ENCODE measurements at regions not wholly inside any gene's neighbourhood (a gene's known extent, or its start where the extent isn't known, plus 50 kb on each side); places are given as distances from the start of the nearest gene placed in this dataset.

DNA sequence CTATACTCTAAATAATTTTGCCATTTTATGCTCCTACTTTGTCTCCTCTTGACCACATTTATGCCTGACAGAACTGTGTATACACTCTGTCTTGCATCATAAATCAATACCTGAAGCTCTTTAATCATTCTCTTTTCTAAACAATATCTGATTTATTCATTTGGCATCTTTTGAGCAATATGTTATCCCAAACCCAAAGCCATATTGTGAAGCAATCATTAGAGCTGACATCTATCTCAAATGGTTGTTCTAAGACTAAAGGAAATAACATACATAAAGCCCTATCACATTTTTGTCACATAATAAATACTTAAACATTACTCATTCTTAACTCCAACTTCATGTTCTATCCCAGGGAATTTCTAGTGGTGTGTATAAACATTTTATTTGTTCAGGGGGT lies 717.6 kb downstream of the SORCS1 start:
- H3K9me3 ChIP-seq, result no peaks in the 10 kb centered on the region
- TF ChIP-seq POLR2AphosphoS5 (IDR thresholded peaks at IDR 0.05) (no peak), EP300 (IDR thresholded peaks at IDR 0.05) (no peak), POLR2A (IDR thresholded peaks at IDR 0.05) (no peak)
- TF ChIP-seq, protein P1, sequence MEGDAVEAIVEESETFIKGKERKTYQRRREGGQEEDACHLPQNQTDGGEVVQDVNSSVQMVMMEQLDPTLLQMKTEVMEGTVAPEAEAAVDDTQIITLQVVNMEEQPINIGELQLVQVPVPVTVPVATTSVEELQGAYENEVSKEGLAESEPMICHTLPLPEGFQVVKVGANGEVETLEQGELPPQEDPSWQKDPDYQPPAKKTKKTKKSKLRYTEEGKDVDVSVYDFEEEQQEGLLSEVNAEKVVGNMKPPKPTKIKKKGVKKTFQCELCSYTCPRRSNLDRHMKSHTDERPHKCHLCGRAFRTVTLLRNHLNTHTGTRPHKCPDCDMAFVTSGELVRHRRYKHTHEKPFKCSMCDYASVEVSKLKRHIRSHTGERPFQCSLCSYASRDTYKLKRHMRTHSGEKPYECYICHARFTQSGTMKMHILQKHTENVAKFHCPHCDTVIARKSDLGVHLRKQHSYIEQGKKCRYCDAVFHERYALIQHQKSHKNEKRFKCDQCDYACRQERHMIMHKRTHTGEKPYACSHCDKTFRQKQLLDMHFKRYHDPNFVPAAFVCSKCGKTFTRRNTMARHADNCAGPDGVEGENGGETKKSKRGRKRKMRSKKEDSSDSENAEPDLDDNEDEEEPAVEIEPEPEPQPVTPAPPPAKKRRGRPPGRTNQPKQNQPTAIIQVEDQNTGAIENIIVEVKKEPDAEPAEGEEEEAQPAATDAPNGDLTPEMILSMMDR (IDR thresholded peaks at IDR 0.05), result no peak
- no peak overlapping the region for H3K27ac ChIP-seq
- no peaks in the 10 kb centered on the region for H3K4me1 ChIP-seq
- ATAC-seq, result no peak
- no peaks in the 10 kb centered on the region for H3K27me3 ChIP-seq
- H3K4me3 ChIP-seq, result no peak overlapping the region
- H3K36me3 ChIP-seq, result no peaks in the 10 kb centered on the region

DNA sequence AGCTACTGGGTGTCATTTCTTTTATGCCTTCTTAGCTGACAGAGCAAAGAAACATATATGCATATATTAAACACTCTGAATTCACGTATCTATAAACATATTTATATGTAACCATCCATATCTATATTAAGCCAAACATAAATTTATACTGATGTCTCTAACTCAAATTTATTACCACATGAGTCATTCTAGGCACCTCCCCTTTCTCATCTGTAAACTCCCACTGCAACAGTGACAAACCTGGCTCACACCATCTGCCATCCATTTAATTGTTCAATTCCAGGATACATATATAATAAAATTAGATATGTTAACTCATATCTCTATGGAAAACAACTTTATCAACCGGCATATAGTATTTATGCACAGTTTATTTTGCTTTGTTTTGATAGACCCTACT lies 722.3 kb downstream of the SORCS1 start:
- no peak for TF ChIP-seq POLR2A (IDR thresholded peaks at IDR 0.05)
- TF ChIP-seq, protein P1 (IDR thresholded peaks at IDR 0.05), result no peak
- TF ChIP-seq POLR2AphosphoS5 (IDR thresholded peaks at IDR 0.05), result no peak
- Histone ChIP-seq H3K27ac (no peak overlapping the region), H3K36me3 (no peaks in the 10 kb centered on the region), H3K9me3 (no peaks in the 10 kb centered on the region), H3K27me3 (no peaks in the 10 kb centered on the region), H3K4me3 (no peak overlapping the region), H3K4me1 (no peaks in the 10 kb centered on the region)
- ATAC-seq, result no peak
- 54 to 57% methylated on average over 2 of the region's 2 CpGs for WGBS, 2 donors (ENCODE audit: low coverage in 1 of 2)

DNA sequence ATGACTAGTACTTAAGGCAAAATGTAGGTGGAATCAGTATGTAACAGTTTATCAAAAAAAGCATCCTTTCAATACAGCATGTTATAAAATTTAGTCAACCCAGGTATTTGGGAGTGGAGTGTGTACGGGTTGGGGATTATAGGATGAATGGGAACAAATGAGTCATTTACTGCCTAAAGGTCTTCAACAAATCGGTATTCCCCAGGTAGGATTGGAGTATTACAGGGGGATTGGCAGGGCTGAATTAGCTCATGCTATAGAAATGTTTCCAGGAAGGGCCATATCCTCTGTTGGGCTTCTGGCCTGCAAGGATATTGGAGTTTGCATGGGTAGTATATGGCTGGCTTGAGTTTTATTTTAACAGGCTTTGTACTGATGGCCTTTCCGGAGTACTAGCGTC lies 723.7 kb downstream of the SORCS1 start:
- WGBS, 2 donors (ENCODE audit: low coverage in 1 of 2), result 87 to 88% methylated on average over 4 of the region's 4 CpGs
- ATAC-seq, result no peak
- no peaks in the 10 kb centered on the region for H3K27me3 ChIP-seq
- no peaks in the 10 kb centered on the region for H3K36me3 ChIP-seq
- H3K4me3 ChIP-seq, result no peak overlapping the region
- no peak for TF ChIP-seq POLR2A (IDR thresholded peaks at IDR 0.05)
- no peak for TF ChIP-seq EP300 (IDR thresholded peaks at IDR 0.05)
- TF ChIP-seq POLR2AphosphoS5 (IDR thresholded peaks at IDR 0.05), result no peak
- TF ChIP-seq, protein P1 (IDR thresholded peaks at IDR 0.05), result no peak
- no peaks in the 10 kb centered on the region for H3K4me1 ChIP-seq
- no peaks in the 10 kb centered on the region for H3K9me3 ChIP-seq
- no peak overlapping the region for H3K27ac ChIP-seq

DNA sequence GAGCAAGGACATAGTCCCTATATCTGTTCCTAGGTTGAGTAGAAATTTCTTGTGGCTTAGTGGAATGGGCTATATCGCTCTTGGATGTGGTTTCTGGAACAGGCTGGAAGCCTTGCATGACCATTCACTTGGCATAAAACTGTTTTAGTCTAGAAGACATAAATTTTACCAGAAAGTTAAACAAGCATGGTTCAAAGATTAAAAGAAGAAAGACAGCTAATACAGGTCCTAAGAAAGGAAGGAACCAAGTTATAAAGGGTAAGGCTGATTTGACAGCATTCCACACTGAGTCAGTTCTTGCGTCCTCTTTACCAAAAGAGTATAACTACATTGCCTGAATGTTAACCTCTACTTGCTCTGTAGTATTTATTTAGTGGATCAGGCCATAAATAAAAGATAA lies 724.2 kb downstream of the SORCS1 start:
- 92 to 100% methylated on average over 1 to 2 of the region's 2 CpGs for WGBS, 2 donors (ENCODE audit: low coverage in 1 of 2)
- H3K36me3 ChIP-seq, result no peaks in the 10 kb centered on the region
- H3K27ac ChIP-seq, result no peak overlapping the region
- H3K27me3 ChIP-seq, result no peaks in the 10 kb centered on the region
- peaks cover 0 to 2% (median 0%) of the 10 kb centered on the region in 3 donors for H3K9me3 ChIP-seq
- no peak for ATAC-seq
- no peaks in the 10 kb centered on the region for H3K4me1 ChIP-seq
- TF ChIP-seq EP300 (IDR thresholded peaks at IDR 0.05), result no peak
- H3K4me3 ChIP-seq, result no peak overlapping the region

DNA sequence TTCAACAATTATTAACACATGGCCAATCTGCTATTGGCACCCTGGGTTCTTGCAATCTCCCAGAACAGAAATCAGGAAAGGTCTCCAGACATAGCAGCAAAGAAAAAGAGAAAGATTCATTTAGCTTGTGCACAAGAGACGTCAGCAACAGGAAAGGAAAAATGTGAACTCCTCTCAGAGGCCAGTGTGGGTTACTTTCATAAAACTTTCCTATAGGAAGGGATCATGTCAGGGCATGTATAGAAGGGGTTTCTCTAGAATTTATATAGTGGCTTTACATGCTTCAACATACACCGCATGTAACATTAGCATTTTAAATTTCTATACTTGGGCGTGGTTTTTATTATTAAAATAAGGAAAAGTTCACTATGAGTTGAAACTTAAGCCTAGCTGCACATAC lies 725.1 kb downstream of the SORCS1 start:
- TF ChIP-seq, protein P1 (IDR thresholded peaks at IDR 0.05), result no peak
- TF ChIP-seq POLR2AphosphoS5 (IDR thresholded peaks at IDR 0.05) (no peak), EP300 (IDR thresholded peaks at IDR 0.05) (no peak), POLR2A (IDR thresholded peaks at IDR 0.05) (no peak)
- H3K36me3 ChIP-seq, result no peaks in the 10 kb centered on the region
- no peak overlapping the region for H3K4me3 ChIP-seq
- peaks cover 0 to 11% (median 0%) of the 10 kb centered on the region in 3 donors for H3K9me3 ChIP-seq
- H3K4me1 ChIP-seq, result no peaks in the 10 kb centered on the region
- no peak overlapping the region for H3K27ac ChIP-seq
- H3K27me3 ChIP-seq, result no peaks in the 10 kb centered on the region
- ATAC-seq, result no peak
- WGBS, 2 donors (ENCODE audit: low coverage in 1 of 2), result 66 to 77% methylated on average over 3 of the region's 3 CpGs

DNA sequence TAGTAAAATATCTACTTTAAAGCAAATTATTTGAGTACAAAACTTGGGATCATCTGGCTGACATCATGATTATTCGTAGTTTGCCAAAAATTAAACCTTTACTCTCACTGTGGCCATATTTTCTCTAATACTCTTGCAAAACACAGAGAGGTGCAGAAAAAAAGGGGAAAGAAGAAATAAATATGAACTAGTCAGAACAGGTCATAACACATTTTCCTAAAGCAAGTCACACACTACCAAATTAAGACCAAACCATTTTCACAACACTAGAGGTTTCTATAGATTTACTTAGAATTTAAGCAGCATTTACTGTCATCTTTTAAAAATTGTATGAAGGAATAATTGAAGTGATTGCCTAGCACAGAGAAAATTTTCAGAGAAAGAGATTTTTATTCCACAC lies 726.1 kb downstream of the SORCS1 start:
- no peak for ATAC-seq
- no peaks in the 10 kb centered on the region for H3K36me3 ChIP-seq
- H3K4me3 ChIP-seq, result no peak overlapping the region
- H3K27me3 ChIP-seq, result no peaks in the 10 kb centered on the region
- TF ChIP-seq POLR2AphosphoS5 (IDR thresholded peaks at IDR 0.05) (no peak), POLR2A (IDR thresholded peaks at IDR 0.05) (no peak), EP300 (IDR thresholded peaks at IDR 0.05) (no peak)
- TF ChIP-seq, protein P1 (IDR thresholded peaks at IDR 0.05), result no peak
- WGBS, 2 donors (ENCODE audit: low coverage in 1 of 2), result 33 to 35% methylated on average over 1 of the region's 1 CpG
- no peak overlapping the region for H3K27ac ChIP-seq
- H3K4me1 ChIP-seq, result no peaks in the 10 kb centered on the region
- peaks cover 0 to 11% (median 0%) of the 10 kb centered on the region in 3 donors for H3K9me3 ChIP-seq
